GM23338 (cell line): ENCODE measurements at regions not wholly inside any gene's neighbourhood (a gene's known extent, or its start where the extent isn't known, plus 50 kb on each side); places are given as distances from the start of the nearest gene placed in this dataset.

Source experiments
- CREB1 ChIP-seq: fragments of 250-450 bp; sonication (Bioruptor Pico); IDR thresholded peaks from 2 replicates; pipeline ENCODE4 v1.5.0; 2020; ENCODE audit warnings: low read depth, mild to moderate bottlenecking, moderate library complexity
- CTCF ChIP-seq, 2 experiments: fragments of 200-600 bp in 1 of 2; sonication (generic) in 1 of 2; conservative IDR thresholded peaks; 2 replicates each; pipeline versions ENCODE4 v1.5.1 to v1.6.1; 2016 to 2017; ENCODE audit warnings: antibody characterized with exemption in 2 of 2, low read depth in 2 of 2, mild to moderate bottlenecking in 2 of 2, moderate library complexity in 1 of 2
- ETS1 ChIP-seq: IDR thresholded peaks from 2 replicates; pipeline ENCODE4 v1.6.1; 2016; ENCODE audit warnings: antibody characterized with exemption
- POLR2AphosphoS5 ChIP-seq: IDR thresholded peaks from 2 replicates; pipeline ENCODE4 v1.6.1; 2016; ENCODE audit warnings: antibody characterized with exemption, low read depth

DNA sequence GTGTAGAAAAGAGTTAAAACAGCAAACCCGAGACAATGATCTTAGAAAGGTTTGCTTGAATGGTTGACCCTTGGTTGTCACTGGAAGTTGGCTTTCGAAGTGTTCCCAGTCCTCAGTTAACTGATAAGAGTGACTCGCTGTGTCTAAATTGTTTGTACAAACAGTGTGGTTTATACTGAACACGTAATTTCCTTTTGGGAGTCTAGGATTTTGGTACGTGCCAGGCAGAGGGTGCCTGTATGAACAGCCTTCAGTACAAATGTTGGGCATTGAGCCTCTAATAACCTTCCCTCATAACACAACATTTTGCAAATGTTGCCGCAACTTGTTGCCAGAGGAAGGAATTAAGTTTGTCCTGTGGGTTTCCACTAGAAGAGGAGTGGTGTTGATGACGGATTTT, 95.8 kb upstream of the DPP10 start:
- TF ChIP-seq CTCF (conservative IDR thresholded peaks at IDR 0.05; ENCODE audit: low read depth in 2 of 2): no peak
- no peak for TF ChIP-seq ETS1
- no peak for TF ChIP-seq POLR2AphosphoS5
- TF ChIP-seq CREB1 (CRISPR knock-in tag): no peak
